IMR-90 (cell line): ENCODE measurements at regions not wholly inside any gene's neighbourhood (a gene's known extent, or its start where the extent isn't known, plus 50 kb on each side); places are given as distances from the start of the nearest gene placed in this dataset.

ENCODE experiments used
- ATAC-seq: fragments of 200-7000 bp; cut with Tn5 transposase; 2 replicates; pipeline ENCODE4 v1.9.1; 2020; ENCODE audit warnings: low read depth, mild to moderate bottlenecking, moderate library complexity
- BruUV-seq: library from RNA; stranded (reverse); fragments of 400-500 nt; replicated peaks from 2 replicates; lab custom pipeline; 2021; lab: Mats Ljungman, UMichigan
- CTCF ChIA-PET: fragments of 300-600 bp; formaldehyde crosslinking; extraction: SDS; loops from one replicate; lab custom pipeline; 2021; ENCODE audit warnings: antibody characterized with exemption; lab: Yijun Ruan, JAX
- POLR2A ChIA-PET: fragments of 300-600 bp; sonication (Branson Sonifier 250); formaldehyde crosslinking; loops from one replicate; lab custom pipeline; 2022; ENCODE audit warnings: antibody characterized with exemption; ENCODE audit not compliant: unreplicated experiment; lab: Charles Lee
- DNase-seq: peaks from one replicate; pipeline ENCODE4 v3.0.0; 2013
- H2AFZ ChIP-seq: replicated peaks from 2 replicates; pipeline ENCODE3; 2013; ENCODE audit warnings: low read length, mild to moderate bottlenecking; ENCODE audit not compliant: poor library complexity
- H2AK5ac ChIP-seq: 2 replicates; pipeline ENCODE4 v1.6.1; 2013; ENCODE audit warnings: low read depth, low read length, inconsistent platforms
- H2AK9ac ChIP-seq: replicated peaks from 2 replicates; pipeline ENCODE3; 2013; ENCODE audit warnings: mild to moderate bottlenecking, low read depth, low read length, moderate library complexity; ENCODE audit not compliant: poor library complexity
- H2BK120ac ChIP-seq: 2 replicates; pipeline ENCODE4 v1.6.1; 2013; ENCODE audit warnings: low read depth, low read length, inconsistent platforms
- H2BK15ac ChIP-seq: 3 replicates; pipeline ENCODE4 v1.6.1; 2013; ENCODE audit warnings: low read depth, low read length, inconsistent platforms
- H2BK20ac ChIP-seq: 2 replicates; pipeline ENCODE4 v1.6.1; 2013; ENCODE audit warnings: low read depth, mild to moderate bottlenecking, inconsistent platforms, low read length, moderate library complexity
- H2BK5ac ChIP-seq: 2 replicates; pipeline ENCODE4 v1.6.1; 2013; ENCODE audit warnings: mild to moderate bottlenecking, low read depth, low read length, inconsistent platforms; ENCODE audit not compliant: poor library complexity, severe bottlenecking
- H3K14ac ChIP-seq: replicated peaks from 2 replicates; pipeline ENCODE4 v1.6.1; 2013; ENCODE audit warnings: low read depth, low read length, inconsistent platforms
- H3K18ac ChIP-seq: 2 replicates; pipeline ENCODE4 v1.6.1; 2013; ENCODE audit warnings: low read depth, low read length, control low read depth
- H3K23ac ChIP-seq: 2 replicates; pipeline ENCODE4 v1.6.1; 2013; ENCODE audit warnings: low read depth, low read length, inconsistent platforms
- H3K27ac ChIP-seq: 2 replicates; pipeline ENCODE4 v1.5.1; 2013; ENCODE audit warnings: mild to moderate bottlenecking, control low read depth, low read length; ENCODE audit not compliant: insufficient read depth
- H3K27me3 ChIP-seq: 2 replicates; pipeline ENCODE4 v1.6.1; 2013; ENCODE audit warnings: low read length; ENCODE audit not compliant: control insufficient read depth, insufficient read depth
- H3K36me3 ChIP-seq: 2 replicates; pipeline ENCODE4 v1.6.1; 2013; ENCODE audit warnings: low read length, mixed read lengths; ENCODE audit not compliant: control insufficient read depth, insufficient read depth
- H3K4ac ChIP-seq: 2 replicates; pipeline ENCODE4 v1.6.1; 2013; ENCODE audit warnings: low read depth, low read length, inconsistent platforms
- H3K4me1 ChIP-seq: 2 replicates; pipeline ENCODE4 v1.6.1; 2013; ENCODE audit warnings: low read length, mixed read lengths; ENCODE audit not compliant: control insufficient read depth, insufficient read depth
- H3K4me2 ChIP-seq: 2 replicates; pipeline ENCODE4 v1.6.1; 2013; ENCODE audit warnings: low read depth, mild to moderate bottlenecking, control low read depth, low read length, moderate library complexity
- H3K4me3 ChIP-seq: 2 replicates; pipeline ENCODE4 v1.5.1; 2013; ENCODE audit warnings: low read depth, mild to moderate bottlenecking, control low read depth, low read length, moderate library complexity; ENCODE audit not compliant: insufficient read depth
- H3K56ac ChIP-seq: 2 replicates; pipeline ENCODE4 v1.6.1; 2013; ENCODE audit warnings: low read length, inconsistent platforms; ENCODE audit not compliant: insufficient read depth; ENCODE audit errors: extremely low read depth
- H3K79me1 ChIP-seq, 2 experiments: 2 replicates each; pipeline ENCODE4 v1.6.1; 2013; ENCODE audit warnings: low read length in 2 of 2, inconsistent platforms in 1 of 2, low read depth in 1 of 2
- H3K9ac ChIP-seq: 2 replicates; pipeline ENCODE4 v1.6.1; 2013; ENCODE audit warnings: low read depth, low read length, control low read depth
- H3K9me1 ChIP-seq: 2 replicates; pipeline ENCODE4 v1.6.1; 2013; ENCODE audit warnings: low read length, inconsistent platforms; ENCODE audit not compliant: insufficient read depth
- H3K9me3 ChIP-seq: 2 replicates; pipeline ENCODE4 v1.6.1; 2013; ENCODE audit warnings: low read length; ENCODE audit not compliant: control insufficient read depth, insufficient read depth
- H4K20me1 ChIP-seq: 2 replicates; pipeline ENCODE4 v1.6.1; 2013; ENCODE audit warnings: low read length, inconsistent platforms; ENCODE audit not compliant: insufficient read depth
- H4K5ac ChIP-seq: 2 replicates; pipeline ENCODE4 v1.6.1; 2013; ENCODE audit warnings: mild to moderate bottlenecking, low read depth, low read length, control low read depth
- H4K8ac ChIP-seq, 2 experiments: 2 replicates each; pipeline ENCODE4 v1.6.1; 2013; ENCODE audit warnings: low read depth in 2 of 2, low read length in 2 of 2, control low read depth in 1 of 2, inconsistent platforms in 1 of 2
- H4K91ac ChIP-seq: 2 replicates; pipeline ENCODE4 v1.6.1; 2013; ENCODE audit warnings: low read depth, low read length, inconsistent platforms; ENCODE audit not compliant: insufficient read depth
- BHLHE40 ChIP-seq: fragments of 150-350 bp; IDR thresholded peaks from 2 replicates; pipeline ENCODE4 v1.6.1; 2016; ENCODE audit warnings: mild to moderate bottlenecking, low read depth, low read length
- CEBPB ChIP-seq: IDR thresholded peaks from 2 replicates; pipeline ENCODE4 v1.6.1; 2012; ENCODE audit warnings: low read depth, low read length, improper control_type of control experiment
- CHD1 ChIP-seq: IDR thresholded peaks from 2 replicates; pipeline ENCODE4 v1.6.1; 2012; ENCODE audit warnings: low read depth, low read length, improper control_type of control experiment
- FOS ChIP-seq: fragments of 150-350 bp; IDR thresholded peaks from 2 replicates; pipeline ENCODE4 v1.6.1; 2016; ENCODE audit warnings: low read depth, low read length
- MAFK ChIP-seq: IDR thresholded peaks from 2 replicates; pipeline ENCODE4 v1.6.1; 2012; ENCODE audit warnings: low read depth, low read length, improper control_type of control experiment
- MAZ ChIP-seq: IDR thresholded peaks from 2 replicates; pipeline ENCODE4 v1.6.1; 2012; ENCODE audit warnings: low read depth, mild to moderate bottlenecking, low read length, improper control_type of control experiment, moderate library complexity, borderline replicate concordance
- MXI1 ChIP-seq: IDR thresholded peaks from 2 replicates; pipeline ENCODE4 v1.6.1; 2012; ENCODE audit warnings: low read depth, mild to moderate bottlenecking, low read length, moderate library complexity, borderline replicate concordance
- NFE2L2 ChIP-seq: fragments of 150-350 bp; IDR thresholded peaks from 2 replicates; pipeline ENCODE4 v1.6.1; 2016; ENCODE audit warnings: low read depth, mild to moderate bottlenecking, low read length
- POLR2A ChIP-seq: IDR thresholded peaks from 2 replicates; pipeline ENCODE4 v1.6.1; 2012; ENCODE audit warnings: mild to moderate bottlenecking, low read depth, low read length
- RAD21 ChIP-seq: IDR thresholded peaks from 2 replicates; pipeline ENCODE4 v1.6.1; 2012; ENCODE audit warnings: low read length, improper control_type of control experiment
- RCOR1 ChIP-seq: IDR thresholded peaks from 2 replicates; pipeline ENCODE4 v1.6.1; 2012; ENCODE audit warnings: mild to moderate bottlenecking, low read length, improper control_type of control experiment; ENCODE audit not compliant: insufficient replicate concordance
- RFX5 ChIP-seq: IDR thresholded peaks from 2 replicates; pipeline ENCODE4 v1.8.0; 2012; ENCODE audit warnings: low read depth, mild to moderate bottlenecking, low read length, moderate library complexity
- SMC3 ChIP-seq: fragments of 150-350 bp; IDR thresholded peaks from 2 replicates; pipeline ENCODE4 v1.6.1; 2016; ENCODE audit warnings: low read depth, mild to moderate bottlenecking, antibody characterized with exemption, low read length, moderate library complexity
- WGBS, 2 experiments: methylation state at CpG; one replicate each; pipeline versions ENCODE4 v1.1.5 to v1.1.7; 2013; ENCODE audit warnings: missing lambda C conversion rate in 2 of 2; ENCODE audit not compliant: insufficient read length in 1 of 2; ENCODE audit errors: extremely low coverage in 2 of 2; 5-methylcytosine and 5-hydroxymethylcytosine counted together
- dilution Hi-C: fragments of 300-500 bp; cut with HindIII; formaldehyde crosslinking; loops from one replicate; pipeline ENCODE4 v1.14.3; 2018; ENCODE audit warnings: low sequenced_read_pairs; ENCODE audit not compliant: unreplicated experiment
- in situ Hi-C: fragments of 300-500 bp; cut with MboI; formaldehyde crosslinking; loops from 3 replicates; pipeline ENCODE4 v1.14.3; 2019; ENCODE audit warnings: low sequenced_read_pairs, inconsistent platforms, mixed read lengths
- intact Hi-C: fragments of 100-400 bp; cut with micrococcal nuclease; formaldehyde crosslinking; loops from 2 replicates; pipeline ENCODE4 v1.10.0; 2022
- TF ChIP-seq, protein P1 (sequence below): fragments of 150-350 bp; IDR thresholded peaks from 2 replicates; pipeline ENCODE4 v1.6.1; 2016; ENCODE audit warnings: low read depth, mild to moderate bottlenecking, low read length, moderate library complexity, borderline replicate concordance
- TF ChIP-seq, protein P2 (sequence below): fragments of 150-350 bp; IDR thresholded peaks from 2 replicates; pipeline ENCODE4 v1.6.1; 2017; ENCODE audit warnings: mild to moderate bottlenecking, antibody characterized with exemption, low read length, low read depth
- TF ChIP-seq, protein P3 (sequence below): conservative IDR thresholded peaks from 2 replicates; pipeline ENCODE4 v1.5.1; 2012; ENCODE audit warnings: mild to moderate bottlenecking, low read depth, low read length, improper control_type of control experiment

DNA sequence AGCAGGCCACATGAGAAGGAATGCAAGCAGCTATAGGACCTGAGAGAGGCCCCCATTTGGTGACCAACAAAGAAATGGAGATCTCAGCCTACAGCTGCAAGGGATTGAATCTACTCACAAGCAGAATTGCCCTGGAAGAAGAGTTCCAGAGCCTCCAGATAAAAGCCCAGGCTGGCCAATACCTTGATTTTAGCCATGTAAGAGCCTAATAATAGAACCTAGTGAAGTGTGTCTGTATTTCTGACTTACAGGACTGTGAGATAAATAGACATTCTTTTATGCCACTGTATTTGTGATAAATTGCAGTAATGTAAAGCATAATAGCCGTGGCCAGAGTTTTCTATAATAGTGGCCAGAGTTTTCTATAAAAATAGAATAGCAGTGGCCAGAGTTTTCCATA is 254.6 kb downstream of the PYDC2 start:
- Histone ChIP-seq H3K4me1 (no peaks in the 10 kb centered on the region), H3K79me1 (no peaks in the 10 kb centered on the region), H3K9me1 (no peaks in the 10 kb centered on the region), H4K8ac (no peak overlapping the region), H4K5ac (no peak overlapping the region), H4K91ac (no peak overlapping the region), H3K27ac (no peak overlapping the region), H3K36me3 (no peaks in the 10 kb centered on the region), H3K9ac (no peak overlapping the region), H2BK120ac (no peak overlapping the region), H3K27me3 (no peaks in the 10 kb centered on the region), H3K4me3 (no peak overlapping the region), H3K4ac (no peak overlapping the region), H3K14ac (no peak overlapping the region), H3K56ac (no peak overlapping the region), H2BK15ac (no peak overlapping the region), H2AFZ (no peak overlapping the region), H2AK9ac (no peak overlapping the region), H2BK5ac (no peak overlapping the region), H2AK5ac (no peak overlapping the region), H2BK20ac (no peak overlapping the region), H3K18ac (no peak overlapping the region), H3K23ac (no peak overlapping the region), H3K9me3 (peaks cover 4% of the 10 kb centered on the region; the same call in 1 of the 2 replicates), H3K4me2 (no peak overlapping the region), H4K20me1 (no peaks in the 10 kb centered on the region)
- BruUV-seq, result no TSS peak
- in situ Hi-C loops, result no loop called here
- intact Hi-C loops, result no loop called here
- CTCF ChIA-PET, result no interaction called here
- POLR2A ChIA-PET, result no interaction called here
- DNase-seq (no peak), ATAC-seq (no peak)
- WGBS, 2 experiments, result no CpG with 5 or more reads among the region's 1 CpG
- TF ChIP-seq MAZ, result no peak
- TF ChIP-seq POLR2A, result no peak
- TF ChIP-seq SMC3, result no peak
- TF ChIP-seq CHD1, result no peak
- TF ChIP-seq, protein P1, sequence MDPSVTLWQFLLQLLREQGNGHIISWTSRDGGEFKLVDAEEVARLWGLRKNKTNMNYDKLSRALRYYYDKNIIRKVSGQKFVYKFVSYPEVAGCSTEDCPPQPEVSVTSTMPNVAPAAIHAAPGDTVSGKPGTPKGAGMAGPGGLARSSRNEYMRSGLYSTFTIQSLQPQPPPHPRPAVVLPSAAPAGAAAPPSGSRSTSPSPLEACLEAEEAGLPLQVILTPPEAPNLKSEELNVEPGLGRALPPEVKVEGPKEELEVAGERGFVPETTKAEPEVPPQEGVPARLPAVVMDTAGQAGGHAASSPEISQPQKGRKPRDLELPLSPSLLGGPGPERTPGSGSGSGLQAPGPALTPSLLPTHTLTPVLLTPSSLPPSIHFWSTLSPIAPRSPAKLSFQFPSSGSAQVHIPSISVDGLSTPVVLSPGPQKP, result no peak
- no peak for TF ChIP-seq FOS
- TF ChIP-seq, protein P2, sequence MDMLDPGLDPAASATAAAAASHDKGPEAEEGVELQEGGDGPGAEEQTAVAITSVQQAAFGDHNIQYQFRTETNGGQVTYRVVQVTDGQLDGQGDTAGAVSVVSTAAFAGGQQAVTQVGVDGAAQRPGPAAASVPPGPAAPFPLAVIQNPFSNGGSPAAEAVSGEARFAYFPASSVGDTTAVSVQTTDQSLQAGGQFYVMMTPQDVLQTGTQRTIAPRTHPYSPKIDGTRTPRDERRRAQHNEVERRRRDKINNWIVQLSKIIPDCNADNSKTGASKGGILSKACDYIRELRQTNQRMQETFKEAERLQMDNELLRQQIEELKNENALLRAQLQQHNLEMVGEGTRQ, result no peak
- no peak for TF ChIP-seq MAFK
- no peak for TF ChIP-seq RCOR1
- TF ChIP-seq, protein P3, sequence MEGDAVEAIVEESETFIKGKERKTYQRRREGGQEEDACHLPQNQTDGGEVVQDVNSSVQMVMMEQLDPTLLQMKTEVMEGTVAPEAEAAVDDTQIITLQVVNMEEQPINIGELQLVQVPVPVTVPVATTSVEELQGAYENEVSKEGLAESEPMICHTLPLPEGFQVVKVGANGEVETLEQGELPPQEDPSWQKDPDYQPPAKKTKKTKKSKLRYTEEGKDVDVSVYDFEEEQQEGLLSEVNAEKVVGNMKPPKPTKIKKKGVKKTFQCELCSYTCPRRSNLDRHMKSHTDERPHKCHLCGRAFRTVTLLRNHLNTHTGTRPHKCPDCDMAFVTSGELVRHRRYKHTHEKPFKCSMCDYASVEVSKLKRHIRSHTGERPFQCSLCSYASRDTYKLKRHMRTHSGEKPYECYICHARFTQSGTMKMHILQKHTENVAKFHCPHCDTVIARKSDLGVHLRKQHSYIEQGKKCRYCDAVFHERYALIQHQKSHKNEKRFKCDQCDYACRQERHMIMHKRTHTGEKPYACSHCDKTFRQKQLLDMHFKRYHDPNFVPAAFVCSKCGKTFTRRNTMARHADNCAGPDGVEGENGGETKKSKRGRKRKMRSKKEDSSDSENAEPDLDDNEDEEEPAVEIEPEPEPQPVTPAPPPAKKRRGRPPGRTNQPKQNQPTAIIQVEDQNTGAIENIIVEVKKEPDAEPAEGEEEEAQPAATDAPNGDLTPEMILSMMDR, result no peak
- no peak for TF ChIP-seq RFX5
- TF ChIP-seq BHLHE40, result no peak
- no peak for TF ChIP-seq RAD21
- no peak for TF ChIP-seq CEBPB
- no peak for TF ChIP-seq NFE2L2
- TF ChIP-seq MXI1, result no peak
- dilution Hi-C loops, result no loop called here
